ENCODE measurements at regions not wholly inside any gene's neighbourhood (a gene's known extent, or its start where the extent isn't known, plus 50 kb on each side); places are given as distances from the start of the nearest gene placed in this dataset.

DNA sequence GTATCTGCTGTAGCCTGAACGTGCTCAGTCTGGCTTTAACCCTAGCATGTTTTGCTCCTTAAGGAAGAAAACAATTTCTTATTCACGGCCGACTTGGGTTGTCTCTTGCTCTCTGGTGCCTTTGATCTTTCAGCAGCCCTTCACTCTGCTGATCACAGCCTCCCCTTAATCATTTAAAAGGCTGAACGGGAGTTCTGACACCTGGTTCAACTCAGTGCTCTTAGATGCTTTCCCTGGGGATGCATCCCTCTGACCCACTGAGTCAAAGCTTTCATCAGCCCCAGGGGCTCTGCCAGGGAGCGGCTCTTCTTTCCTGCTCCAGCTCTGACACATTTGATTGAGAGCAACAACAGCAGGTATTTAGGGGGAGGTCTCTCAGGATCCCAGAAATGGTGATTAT, 79.0 kb upstream of the FYN start:
- TF ChIP-seq EZH2 (IDR thresholded peaks at IDR 0.05; ENCODE audit: borderline replicate concordance, low read depth, low read length) (no peak), ZBTB8A (IDR thresholded peaks at IDR 0.05; ENCODE audit: partially characterized antibody) (no peak), POLR2A (conservative IDR thresholded peaks at IDR 0.05) (no peak), CCNT2 (IDR thresholded peaks at IDR 0.05; ENCODE audit: borderline replicate concordance, extremely low read depth, insufficient read length, low read depth, low read length) (no peak), FOXM1 (IDR thresholded peaks at IDR 0.05; ENCODE audit: low read depth) (no peak), FOXM1 (CRISPR knock-in tag; IDR thresholded peaks at IDR 0.05; ENCODE audit: low read depth) (no peak), TBL1XR1 (IDR thresholded peaks at IDR 0.05; ENCODE audit: low read length in 2 of 2) (no peak), NCOA2 (IDR thresholded peaks at IDR 0.05; ENCODE audit: partially characterized antibody in 2 of 2) (no peak)
- TF ChIP-seq, protein P1, sequence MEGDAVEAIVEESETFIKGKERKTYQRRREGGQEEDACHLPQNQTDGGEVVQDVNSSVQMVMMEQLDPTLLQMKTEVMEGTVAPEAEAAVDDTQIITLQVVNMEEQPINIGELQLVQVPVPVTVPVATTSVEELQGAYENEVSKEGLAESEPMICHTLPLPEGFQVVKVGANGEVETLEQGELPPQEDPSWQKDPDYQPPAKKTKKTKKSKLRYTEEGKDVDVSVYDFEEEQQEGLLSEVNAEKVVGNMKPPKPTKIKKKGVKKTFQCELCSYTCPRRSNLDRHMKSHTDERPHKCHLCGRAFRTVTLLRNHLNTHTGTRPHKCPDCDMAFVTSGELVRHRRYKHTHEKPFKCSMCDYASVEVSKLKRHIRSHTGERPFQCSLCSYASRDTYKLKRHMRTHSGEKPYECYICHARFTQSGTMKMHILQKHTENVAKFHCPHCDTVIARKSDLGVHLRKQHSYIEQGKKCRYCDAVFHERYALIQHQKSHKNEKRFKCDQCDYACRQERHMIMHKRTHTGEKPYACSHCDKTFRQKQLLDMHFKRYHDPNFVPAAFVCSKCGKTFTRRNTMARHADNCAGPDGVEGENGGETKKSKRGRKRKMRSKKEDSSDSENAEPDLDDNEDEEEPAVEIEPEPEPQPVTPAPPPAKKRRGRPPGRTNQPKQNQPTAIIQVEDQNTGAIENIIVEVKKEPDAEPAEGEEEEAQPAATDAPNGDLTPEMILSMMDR (IDR thresholded peaks at IDR 0.05 in 2 of 3, conservative IDR thresholded peaks at IDR 0.05 in 1 of 3; ENCODE audit: insufficient read depth in 2 of 3, low read depth in 1 of 3, low read length in 3 of 3): no peak
- TF ChIP-seq, protein P2, sequence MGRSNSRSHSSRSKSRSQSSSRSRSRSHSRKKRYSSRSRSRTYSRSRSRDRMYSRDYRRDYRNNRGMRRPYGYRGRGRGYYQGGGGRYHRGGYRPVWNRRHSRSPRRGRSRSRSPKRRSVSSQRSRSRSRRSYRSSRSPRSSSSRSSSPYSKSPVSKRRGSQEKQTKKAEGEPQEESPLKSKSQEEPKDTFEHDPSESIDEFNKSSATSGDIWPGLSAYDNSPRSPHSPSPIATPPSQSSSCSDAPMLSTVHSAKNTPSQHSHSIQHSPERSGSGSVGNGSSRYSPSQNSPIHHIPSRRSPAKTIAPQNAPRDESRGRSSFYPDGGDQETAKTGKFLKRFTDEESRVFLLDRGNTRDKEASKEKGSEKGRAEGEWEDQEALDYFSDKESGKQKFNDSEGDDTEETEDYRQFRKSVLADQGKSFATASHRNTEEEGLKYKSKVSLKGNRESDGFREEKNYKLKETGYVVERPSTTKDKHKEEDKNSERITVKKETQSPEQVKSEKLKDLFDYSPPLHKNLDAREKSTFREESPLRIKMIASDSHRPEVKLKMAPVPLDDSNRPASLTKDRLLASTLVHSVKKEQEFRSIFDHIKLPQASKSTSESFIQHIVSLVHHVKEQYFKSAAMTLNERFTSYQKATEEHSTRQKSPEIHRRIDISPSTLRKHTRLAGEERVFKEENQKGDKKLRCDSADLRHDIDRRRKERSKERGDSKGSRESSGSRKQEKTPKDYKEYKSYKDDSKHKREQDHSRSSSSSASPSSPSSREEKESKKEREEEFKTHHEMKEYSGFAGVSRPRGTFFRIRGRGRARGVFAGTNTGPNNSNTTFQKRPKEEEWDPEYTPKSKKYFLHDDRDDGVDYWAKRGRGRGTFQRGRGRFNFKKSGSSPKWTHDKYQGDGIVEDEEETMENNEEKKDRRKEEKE (IDR thresholded peaks at IDR 0.05; ENCODE audit: borderline replicate concordance in 1 of 2, control insufficient read depth in 1 of 2, low read depth in 2 of 2, low read length in 1 of 2): no peak
- TF ChIP-seq, protein P3, sequence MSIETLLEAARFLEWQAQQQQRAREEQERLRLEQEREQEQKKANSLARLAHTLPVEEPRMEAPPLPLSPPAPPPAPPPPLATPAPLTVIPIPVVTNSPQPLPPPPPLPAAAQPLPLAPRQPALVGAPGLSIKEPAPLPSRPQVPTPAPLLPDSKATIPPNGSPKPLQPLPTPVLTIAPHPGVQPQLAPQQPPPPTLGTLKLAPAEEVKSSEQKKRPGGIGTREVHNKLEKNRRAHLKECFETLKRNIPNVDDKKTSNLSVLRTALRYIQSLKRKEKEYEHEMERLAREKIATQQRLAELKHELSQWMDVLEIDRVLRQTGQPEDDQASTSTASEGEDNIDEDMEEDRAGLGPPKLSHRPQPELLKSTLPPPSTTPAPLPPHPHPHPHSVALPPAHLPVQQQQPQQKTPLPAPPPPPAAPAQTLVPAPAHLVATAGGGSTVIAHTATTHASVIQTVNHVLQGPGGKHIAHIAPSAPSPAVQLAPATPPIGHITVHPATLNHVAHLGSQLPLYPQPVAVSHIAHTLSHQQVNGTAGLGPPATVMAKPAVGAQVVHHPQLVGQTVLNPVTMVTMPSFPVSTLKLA (conservative IDR thresholded peaks at IDR 0.05): no peak

Measured in K562 (cell line).